H1 (cell line): ENCODE measurements at regions not wholly inside any gene's neighbourhood (a gene's known extent, or its start where the extent isn't known, plus 50 kb on each side); places are given as distances from the start of the nearest gene placed in this dataset.
A peak's percentile ranks its signal among the peaks of the same experiment; 100 is the strongest.

Experiments used
- CTCF ChIA-PET: fragments of 300-600 bp; sonication (Branson Sonifier 250); formaldehyde crosslinking; loops from one replicate; lab custom pipeline; 2021; ENCODE audit not compliant: partially characterized antibody; lab: Charles Lee
- POLR2A ChIA-PET: fragments of 300-600 bp; sonication (Branson Sonifier 250); formaldehyde crosslinking; loops from one replicate; lab custom pipeline; 2021; ENCODE audit warnings: inconsistent platforms; ENCODE audit not compliant: partially characterized antibody; lab: Charles Lee
- DNase-seq, 2 experiments: peaks; one replicate each; pipeline versions ENCODE4 v3.0.0 to v3.0.0-alpha.2; 2010 to 2022; ENCODE audit warnings: low spot score in 2 of 2, low read depth in 1 of 2, mixed read lengths in 1 of 2
- FAIRE-seq: peaks from 2 replicates; lab custom pipeline; 2011; peaks lifted over from hg19 to GRCh38; lab: Jason Lieb, UNC
- H2AFZ ChIP-seq: 2 replicates; pipeline ENCODE4 v1.8.1; 2012; ENCODE audit warnings: low read length, inconsistent platforms
- H2AK5ac ChIP-seq: 2 replicates; pipeline ENCODE4 v1.6.1; 2013; ENCODE audit warnings: low read depth, low read length
- H2BK120ac ChIP-seq: replicated peaks from 2 replicates; pipeline ENCODE3; 2013; ENCODE audit warnings: low read depth, low read length, inconsistent platforms
- H2BK12ac ChIP-seq: 2 replicates; pipeline ENCODE4 v1.6.1; 2013; ENCODE audit warnings: low read depth, low read length
- H2BK15ac ChIP-seq: 2 replicates; pipeline ENCODE4 v1.6.1; 2013; ENCODE audit warnings: low read length
- H2BK20ac ChIP-seq: 2 replicates; pipeline ENCODE4 v1.6.1; 2013; ENCODE audit warnings: low read length
- H2BK5ac ChIP-seq: 2 replicates; pipeline ENCODE4 v1.6.1; 2013; ENCODE audit warnings: low read depth, low read length
- H3K14ac ChIP-seq: 2 replicates; pipeline ENCODE4 v1.6.1; 2013; ENCODE audit warnings: inconsistent platforms; ENCODE audit not compliant: insufficient read length
- H3K18ac ChIP-seq: 2 replicates; pipeline ENCODE4 v1.6.1; 2013; ENCODE audit warnings: low read length; ENCODE audit errors: extremely low read depth
- H3K23ac ChIP-seq: 2 replicates; pipeline ENCODE4 v1.6.1; 2013; ENCODE audit warnings: inconsistent platforms; ENCODE audit not compliant: insufficient read length
- H3K23me2 ChIP-seq: 2 replicates; pipeline ENCODE4 v1.6.1; 2013; ENCODE audit warnings: low read depth, low read length
- H3K27ac ChIP-seq: 2 replicates; pipeline ENCODE4 v1.6.1; 2011; ENCODE audit warnings: low read depth, low read length, inconsistent platforms
- H3K27me3 ChIP-seq, 4 experiments: replicated peaks in 1 of 4; 1 replicate in 1 of 4; 2 replicates in 3 of 4; pipeline versions ENCODE4 v1.6.1 to v1.8.1; 2011 to 2013; ENCODE audit warnings: low read length in 3 of 4, mild to moderate bottlenecking in 3 of 4, inconsistent platforms in 2 of 4, mixed read lengths in 2 of 4, moderate library complexity in 1 of 4; ENCODE audit not compliant: control insufficient read depth in 3 of 4, insufficient read depth in 3 of 4; ENCODE audit errors: extremely low read depth in 1 of 4
- H3K36me3 ChIP-seq, 4 experiments: 2 replicates each; pipeline versions ENCODE4 v1.6.1 to v1.8.1; 2011 to 2013; ENCODE audit warnings: mild to moderate bottlenecking in 4 of 4, low read length in 3 of 4, moderate library complexity in 2 of 4, control low read depth in 1 of 4, inconsistent platforms in 1 of 4; ENCODE audit not compliant: insufficient read depth in 4 of 4, control insufficient read depth in 2 of 4
- H3K4ac ChIP-seq: replicated peaks from 2 replicates; pipeline ENCODE3; 2013; ENCODE audit warnings: low read length, low read depth, mixed read lengths, inconsistent platforms; ENCODE audit not compliant: insufficient read length
- H3K4me1 ChIP-seq, 4 experiments: replicated peaks in 1 of 4; 1 replicate in 1 of 4; 2 replicates in 3 of 4; pipeline versions ENCODE4 v1.6.1 to v1.8.1; 2011 to 2013; ENCODE audit warnings: low read length in 3 of 4, inconsistent platforms in 2 of 4, mixed read lengths in 1 of 4; ENCODE audit not compliant: insufficient read depth in 4 of 4, control insufficient read depth in 3 of 4
- H3K4me2 ChIP-seq, 2 experiments: 2 replicates each; pipeline versions ENCODE4 v1.6.1 to v1.8.1; 2011 to 2013; ENCODE audit warnings: low read depth in 2 of 2, low read length in 2 of 2, control low read depth in 1 of 2, inconsistent platforms in 1 of 2, mild to moderate bottlenecking in 1 of 2; ENCODE audit not compliant: insufficient read depth in 1 of 2
- H3K4me3 ChIP-seq, 4 experiments: fragments of 200-600, 300-600 bp in 1 of 4; sonication (generic), shearing (Covaris generic), sonication (Bioruptor Twin) in 1 of 4; 2 replicates each; pipeline versions ENCODE4 v1.5.1 to v1.8.1; 2011 to 2016; ENCODE audit warnings: low read length in 4 of 4, low read depth in 3 of 4, control low read depth in 2 of 4, inconsistent platforms in 2 of 4, mild to moderate bottlenecking in 2 of 4, mixed read lengths in 1 of 4, moderate library complexity in 1 of 4; ENCODE audit not compliant: insufficient read depth in 2 of 4; ENCODE audit errors: extremely low read depth in 1 of 4
- H3K56ac ChIP-seq: replicated peaks from 2 replicates; pipeline ENCODE3; 2013; ENCODE audit warnings: low read depth, mild to moderate bottlenecking, mixed read lengths, low read length, inconsistent platforms; ENCODE audit not compliant: insufficient read length
- H3K79me1 ChIP-seq: 2 replicates; pipeline ENCODE4 v1.6.1; 2013; ENCODE audit warnings: low read depth, low read length, control low read depth
- H3K79me2 ChIP-seq, 2 experiments: 2 replicates each; pipeline versions ENCODE4 v1.6.1 to v1.8.1; 2012 to 2013; ENCODE audit warnings: low read length in 2 of 2, mild to moderate bottlenecking in 2 of 2, inconsistent platforms in 1 of 2; ENCODE audit not compliant: insufficient read depth in 2 of 2, control insufficient read depth in 1 of 2
- H3K9ac ChIP-seq, 4 experiments: replicated peaks in 1 of 4; 1 replicate in 1 of 4; 2 replicates in 3 of 4; pipeline versions ENCODE4 v1.6.1 to v1.8.1; 2011 to 2013; ENCODE audit warnings: low read depth in 3 of 4, low read length in 3 of 4, control low read depth in 2 of 4, mild to moderate bottlenecking in 2 of 4, moderate library complexity in 2 of 4, inconsistent platforms in 1 of 4; ENCODE audit errors: extremely low read depth in 1 of 4
- H3K9me3 ChIP-seq, 2 experiments: 2 replicates each; pipeline versions ENCODE4 v1.6.1 to v1.8.1; 2012 to 2013; ENCODE audit warnings: mild to moderate bottlenecking in 2 of 2, moderate library complexity in 2 of 2, control low read depth in 1 of 2, inconsistent platforms in 1 of 2, low read depth in 1 of 2, low read length in 1 of 2, mixed read lengths in 1 of 2; ENCODE audit not compliant: insufficient read depth in 2 of 2
- H4K20me1 ChIP-seq, 2 experiments: replicated peaks in 1 of 2; 2 replicates each; pipeline versions ENCODE3 to v1.8.1; 2011 to 2013; ENCODE audit warnings: inconsistent platforms in 2 of 2, low read length in 2 of 2, mild to moderate bottlenecking in 1 of 2; ENCODE audit not compliant: insufficient read depth in 2 of 2, control insufficient read depth in 1 of 2
- H4K5ac ChIP-seq: 2 replicates; pipeline ENCODE4 v1.6.1; 2013; ENCODE audit warnings: low read length, low read depth, mixed read lengths, inconsistent platforms; ENCODE audit not compliant: insufficient read length
- H4K8ac ChIP-seq: 2 replicates; pipeline ENCODE4 v1.8.0; 2013; ENCODE audit warnings: mild to moderate bottlenecking, moderate library complexity, low read length, inconsistent platforms; ENCODE audit not compliant: insufficient read depth; ENCODE audit errors: extremely low read depth
- H4K91ac ChIP-seq: replicated peaks from 2 replicates; pipeline ENCODE3; 2013; ENCODE audit warnings: low read length, mixed read lengths, inconsistent platforms; ENCODE audit not compliant: insufficient read length
- MAFK ChIP-seq: IDR thresholded peaks from 2 replicates; pipeline ENCODE4 v1.6.1; 2012; ENCODE audit warnings: low read depth, mild to moderate bottlenecking, improper control_type of control experiment, low read length
- PHF8 ChIP-seq: fragments of 200-600 bp; sonication (generic); conservative IDR thresholded peaks from 2 replicates; pipeline ENCODE4 v1.7.1; 2012; ENCODE audit warnings: low read depth, mild to moderate bottlenecking, inconsistent platforms, low read length, moderate library complexity
- WGBS, 2 experiments: shearing (Covaris generic) in 1 of 2; methylation state at CpG; one replicate each; pipeline versions ENCODE4 v1.1.6 to v1.1.7; 2013 to 2015; ENCODE audit warnings: low lambda C conversion rate in 2 of 2, mixed read lengths in 2 of 2, inconsistent platforms in 1 of 2, low coverage in 1 of 2, missing lambda C conversion rate in 1 of 2; ENCODE audit not compliant: insufficient replicate concordance in 2 of 2, insufficient coverage in 1 of 2, insufficient read length in 1 of 2; ENCODE audit errors: extremely low coverage in 1 of 2, missing lambda C conversion rate in 1 of 2; 5-methylcytosine and 5-hydroxymethylcytosine counted together

GRCh38 chr4:123581802-123582201 lies 185.2 kb downstream of the SPRY1 start:
- TF ChIP-seq MAFK (peak; percentile 37; the same call in 1 of the 2 replicates), PHF8 (no peak)
- ChIA-PET POLR2A (no interaction called here), CTCF (interaction anchor here (0.6 to 4.0 kb wide), 9 partner anchors 17 to 479 kb away, joined by 3 to 26 read pairs (median 3); no protein-coding TSS in a partner anchor)
- Histone ChIP-seq H3K18ac (no peak overlapping the region), H2BK20ac (no peak overlapping the region), H2BK120ac (no peak overlapping the region), H3K4me3 (no peak overlapping the region), H4K91ac (no peak overlapping the region), H3K9me3 (peaks cover 9 to 16% of the 10 kb centered on the region in 2 experiments), H2BK15ac (no peak overlapping the region), H3K14ac (no peak overlapping the region), H3K9ac (no peak overlapping the region), H3K4me1 (peaks cover 0 to 3% (median 0%) of the 10 kb centered on the region in 4 experiments; a peak in 1 of 7 replicates), H2BK12ac (no peak overlapping the region), H3K27ac (no peak overlapping the region), H3K79me2 (no peaks in the 10 kb centered on the region), H3K27me3 (no peaks in the 10 kb centered on the region), H3K36me3 (no peaks in the 10 kb centered on the region), H3K4ac (no peak overlapping the region), H2AFZ (no peak overlapping the region), H3K79me1 (no peaks in the 10 kb centered on the region), H4K5ac (no peak overlapping the region), H2BK5ac (no peak overlapping the region), H3K4me2 (no peak overlapping the region), H4K20me1 (no peaks in the 10 kb centered on the region), H3K23me2 (no peaks in the 10 kb centered on the region), H2AK5ac (no peak overlapping the region), H4K8ac (no peak overlapping the region), H3K23ac (no peak overlapping the region), H3K56ac (no peak overlapping the region)
- no peak for DNase-seq
- FAIRE-seq: no peak
- WGBS, 2 experiments: 91% methylated on average over 3 of the region's 3 CpGs; no CpG with 5 or more reads in 1 of the 2 experiments
